GM21737 (cell line): ENCODE measurements at regions not wholly inside any gene's neighbourhood (a gene's known extent, or its start where the extent isn't known, plus 50 kb on each side); places are given as distances from the start of the nearest gene placed in this dataset.
A peak's percentile ranks its signal among the peaks of the same experiment; 100 is the strongest.
"Not testable (repeated sequence)": the region's sequence is repeated elsewhere in the genome, so short reads cannot be mapped to it uniquely, and the experiment has no call there.

Source experiments
- ATAC-seq: cut with Tn5 transposase; IDR thresholded peaks from one replicate; pipeline ENCODE4 v1.9.1; 2021; ENCODE audit warnings: mild to moderate bottlenecking, moderate library complexity; ENCODE audit not compliant: unreplicated experiment

- ATAC-seq = no peak
Measured at GRCh38 chr2:17373041-17373440, 145.2 kb downstream of the RAD51AP2 start.

GRCh38 chr2:17363846-17364245 lies 154.4 kb downstream of the RAD51AP2 start:
- no peak for ATAC-seq

GRCh38 chr2:17362956-17363355 lies 155.3 kb downstream of the RAD51AP2 start:
- ATAC-seq = no peak

GRCh38 chr2:17355608-17356329 lies 162.5 kb downstream of the RAD51AP2 start:
- peak; percentile 90 for ATAC-seq

- ATAC-seq = no peak
Measured at GRCh38 chr2:17353263-17353662, 165.0 kb downstream of the RAD51AP2 start.

- ATAC-seq = not testable (repeated sequence)
Measured at GRCh38 chr2:17342692-17343091, 175.5 kb downstream of the RAD51AP2 start.

- ATAC-seq = no peak
Measured at GRCh38 chr2:17337507-17337906, 180.7 kb downstream of the RAD51AP2 start.

GRCh38 chr2:17336458-17336857 lies 181.8 kb downstream of the RAD51AP2 start:
- ATAC-seq = no peak

GRCh38 chr2:17334300-17334699 lies 183.9 kb downstream of the RAD51AP2 start:
- no peak for ATAC-seq

- no peak for ATAC-seq
Measured at GRCh38 chr2:17331636-17332035, 186.6 kb downstream of the RAD51AP2 start.

GRCh38 chr2:17328161-17328560 lies 190.1 kb downstream of the RAD51AP2 start:
- ATAC-seq = no peak

- ATAC-seq = no peak
Measured at GRCh38 chr2:17327649-17328048, 190.6 kb downstream of the RAD51AP2 start.

GRCh38 chr2:17326717-17327116 lies 191.5 kb downstream of the RAD51AP2 start:
- ATAC-seq = no peak

- no peak for ATAC-seq
Measured at GRCh38 chr2:17323697-17324096, 194.5 kb downstream of the RAD51AP2 start.

- no peak for ATAC-seq
Measured at GRCh38 chr2:17322461-17322860, 195.8 kb downstream of the RAD51AP2 start.

GRCh38 chr2:17319090-17319489 lies 199.2 kb downstream of the RAD51AP2 start:
- no peak for ATAC-seq

GRCh38 chr2:17318013-17318412 lies 200.2 kb downstream of the RAD51AP2 start:
- ATAC-seq = no peak

GRCh38 chr2:17317439-17317976 lies 200.7 kb downstream of the RAD51AP2 start:
- no peak for ATAC-seq

GRCh38 chr2:17313261-17313660 lies 205.0 kb downstream of the RAD51AP2 start:
- ATAC-seq = no peak

GRCh38 chr2:17311771-17312511 lies 206.3 kb downstream of the RAD51AP2 start:
- ATAC-seq = no peak

GRCh38 chr2:17311106-17311619 lies 207.1 kb downstream of the RAD51AP2 start:
- no peak for ATAC-seq
